GM12875 (cell line): ENCODE measurements at regions not wholly inside any gene's neighbourhood (a gene's known extent, or its start where the extent isn't known, plus 50 kb on each side); places are given as distances from the start of the nearest gene placed in this dataset.

Experiments used
- H3K4me3 ChIP-seq: one replicate; pipeline ENCODE4 v1.5.1; 2011; ENCODE audit warnings: low read depth, low read length, control low read depth
- TF ChIP-seq, protein P1 (sequence below): IDR thresholded peaks from 2 replicates; pipeline ENCODE4 v1.5.1; 2011; ENCODE audit warnings: low read depth, mild to moderate bottlenecking, control low read depth, inconsistent platforms, low read length, moderate library complexity, borderline replicate concordance; ENCODE audit not compliant: insufficient read depth

- H3K4me3 ChIP-seq: no peak overlapping the region
- TF ChIP-seq, protein P1, sequence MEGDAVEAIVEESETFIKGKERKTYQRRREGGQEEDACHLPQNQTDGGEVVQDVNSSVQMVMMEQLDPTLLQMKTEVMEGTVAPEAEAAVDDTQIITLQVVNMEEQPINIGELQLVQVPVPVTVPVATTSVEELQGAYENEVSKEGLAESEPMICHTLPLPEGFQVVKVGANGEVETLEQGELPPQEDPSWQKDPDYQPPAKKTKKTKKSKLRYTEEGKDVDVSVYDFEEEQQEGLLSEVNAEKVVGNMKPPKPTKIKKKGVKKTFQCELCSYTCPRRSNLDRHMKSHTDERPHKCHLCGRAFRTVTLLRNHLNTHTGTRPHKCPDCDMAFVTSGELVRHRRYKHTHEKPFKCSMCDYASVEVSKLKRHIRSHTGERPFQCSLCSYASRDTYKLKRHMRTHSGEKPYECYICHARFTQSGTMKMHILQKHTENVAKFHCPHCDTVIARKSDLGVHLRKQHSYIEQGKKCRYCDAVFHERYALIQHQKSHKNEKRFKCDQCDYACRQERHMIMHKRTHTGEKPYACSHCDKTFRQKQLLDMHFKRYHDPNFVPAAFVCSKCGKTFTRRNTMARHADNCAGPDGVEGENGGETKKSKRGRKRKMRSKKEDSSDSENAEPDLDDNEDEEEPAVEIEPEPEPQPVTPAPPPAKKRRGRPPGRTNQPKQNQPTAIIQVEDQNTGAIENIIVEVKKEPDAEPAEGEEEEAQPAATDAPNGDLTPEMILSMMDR: no peak
Measured at GRCh38 chr3:26353097-26353496, 269.5 kb upstream of the LRRC3B start.

DNA sequence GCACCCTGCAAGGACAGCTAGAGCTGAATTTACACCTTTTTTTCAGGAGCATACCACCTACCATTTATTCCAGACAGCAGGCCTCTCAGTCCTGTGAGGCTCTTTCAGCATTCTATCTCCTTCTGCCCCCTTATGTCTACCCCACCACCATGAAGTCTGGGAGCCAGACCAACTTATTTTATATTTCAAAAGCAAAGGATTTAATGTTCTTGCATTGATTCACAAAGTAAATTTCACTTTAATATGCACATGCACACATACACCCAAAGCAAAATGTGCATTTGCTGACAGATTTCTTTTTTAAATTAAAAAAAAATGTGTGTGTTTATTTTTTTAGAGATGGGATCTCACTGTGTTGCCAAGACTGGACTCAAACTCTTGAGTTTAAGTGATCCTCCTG is 264.2 kb upstream of the LRRC3B start:
- TF ChIP-seq, protein P1: no peak
- no peak overlapping the region for H3K4me3 ChIP-seq

DNA sequence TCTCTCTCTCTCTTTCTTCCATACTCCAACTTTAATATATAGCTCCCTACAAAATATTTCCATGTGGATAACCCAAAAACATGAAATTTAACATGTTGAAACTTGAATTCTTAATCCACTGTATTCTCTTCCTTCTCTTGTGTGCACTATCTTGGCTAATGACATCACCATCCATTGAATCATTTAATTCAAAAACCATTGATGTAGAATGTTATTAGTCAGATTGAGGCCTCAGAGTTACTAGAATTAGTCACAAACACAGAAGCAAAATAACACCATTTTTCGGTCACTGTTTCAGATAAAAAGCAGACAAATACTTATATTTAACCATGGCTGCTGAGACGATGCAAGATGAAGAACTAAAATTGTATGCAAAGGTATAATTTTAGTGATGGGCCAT is 256.9 kb upstream of the LRRC3B start:
- no peak overlapping the region for H3K4me3 ChIP-seq
- TF ChIP-seq, protein P1: no peak

GRCh38 chr3:26368312-26368711 is 254.3 kb upstream of the LRRC3B start:
- no peak overlapping the region for H3K4me3 ChIP-seq
- TF ChIP-seq, protein P1: no peak

GRCh38 chr3:26369133-26369532 is 253.4 kb upstream of the LRRC3B start:
- TF ChIP-seq, protein P1: no peak
- H3K4me3 ChIP-seq: no peak overlapping the region

DNA sequence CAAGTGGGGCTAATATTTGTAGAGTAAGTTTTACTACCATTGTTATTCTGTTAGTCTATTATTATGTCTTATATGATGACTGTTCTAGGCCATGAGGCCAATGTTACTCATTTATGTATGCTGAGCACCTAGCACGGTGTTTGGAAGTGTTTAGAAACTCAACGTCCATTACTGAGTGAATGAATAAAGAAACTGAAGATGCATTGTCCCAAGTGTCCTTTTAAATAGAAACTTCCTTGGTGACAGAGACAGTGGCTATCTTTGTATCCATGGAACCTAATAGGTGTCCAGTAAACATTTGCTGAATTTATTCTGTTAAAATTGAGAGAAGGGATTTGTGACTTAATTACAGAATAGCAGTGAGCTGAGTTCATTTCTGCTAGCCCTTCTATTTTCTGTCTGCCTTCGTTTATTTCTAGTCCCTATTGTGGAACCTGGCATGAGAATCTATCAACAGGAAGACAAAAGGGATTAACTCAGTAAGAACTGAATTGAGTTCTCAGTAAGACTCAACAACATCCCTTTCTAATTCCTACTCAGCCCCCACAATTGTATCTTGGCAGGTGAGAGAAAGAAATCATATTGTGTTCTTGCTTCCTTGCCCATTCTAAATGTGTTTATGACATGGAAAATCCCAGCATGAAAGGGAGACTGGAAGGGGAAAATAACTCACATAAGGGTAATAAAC is 246.6 kb upstream of the LRRC3B start:
- no peak overlapping the region for H3K4me3 ChIP-seq
- TF ChIP-seq, protein P1: no peak

DNA sequence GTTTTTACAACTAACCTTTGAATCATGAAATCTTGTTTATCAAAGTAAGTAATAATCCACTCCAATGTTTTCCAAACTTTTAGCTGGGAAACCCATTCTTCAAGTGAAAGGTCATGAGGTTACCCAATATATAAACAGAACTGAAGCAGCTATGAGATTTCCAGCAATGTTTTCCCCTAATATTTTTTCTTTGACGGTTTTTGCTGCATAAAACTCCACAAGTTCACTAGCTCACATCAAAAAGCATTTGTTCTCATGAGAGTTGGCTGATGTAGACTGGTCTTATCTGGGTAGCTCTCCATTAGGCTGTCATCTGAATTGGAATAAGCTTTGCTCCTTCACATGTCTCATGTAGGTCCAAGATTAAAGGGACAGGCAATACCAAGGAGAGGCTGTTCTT is 241.2 kb upstream of the LRRC3B start:
- no peak overlapping the region for H3K4me3 ChIP-seq
- TF ChIP-seq, protein P1: no peak
